ENCODE measurements at regions not wholly inside any gene's neighbourhood (a gene's known extent, or its start where the extent isn't known, plus 50 kb on each side); places are given as distances from the start of the nearest gene placed in this dataset.

DNA sequence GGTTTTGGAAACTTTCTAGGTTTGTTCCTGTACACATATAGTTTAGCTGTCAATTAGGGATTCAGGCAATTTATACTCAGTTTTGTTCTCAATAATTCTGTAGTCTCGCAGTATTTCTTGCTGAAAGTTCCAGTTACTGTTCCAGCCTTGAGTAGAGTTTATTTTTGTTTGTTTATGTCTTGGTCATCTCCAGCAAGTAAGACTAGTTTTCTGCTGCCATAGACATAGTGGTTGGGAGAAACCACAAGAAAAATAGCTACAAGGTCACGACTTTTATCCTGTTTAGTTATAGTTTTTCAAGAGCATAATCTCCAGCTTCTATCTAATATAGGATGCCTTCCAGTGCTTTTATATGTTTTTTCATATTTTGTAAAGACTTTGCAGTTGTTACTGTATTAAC, 99.6 kb upstream of the FOXG1 start:
- Histone ChIP-seq H3K9me3 (ENCODE audit: low read length) (no peaks in the 10 kb centered on the region), H3K36me3 (ENCODE audit: insufficient read depth, low read length) (no peaks in the 10 kb centered on the region), H3F3A (ENCODE audit: insufficient read depth, low read length, poor library complexity, severe bottlenecking) (no peaks in the 10 kb centered on the region), H3K9ac (ENCODE audit: low read length) (no peak overlapping the region), H3K9me2 (ENCODE audit: insufficient read depth, low read length) (no peaks in the 10 kb centered on the region), H3K27me3 (ENCODE audit: insufficient read depth, low read depth, low read length) (no peaks in the 10 kb centered on the region), H4K20me1 (ENCODE audit: insufficient read depth) (no peaks in the 10 kb centered on the region), H3K27ac (ENCODE audit: low read length) (no peak overlapping the region), H2AFZ (ENCODE audit: low read depth, low read length) (no peak overlapping the region), H3K4me3 (ENCODE audit: low read length) (no peak overlapping the region), H3K79me2 (replicated peaks; ENCODE audit: insufficient read depth, low read length) (no peaks in the 10 kb centered on the region), H3K4me2 (ENCODE audit: low read length) (no peak overlapping the region)
- TF ChIP-seq, protein P1, sequence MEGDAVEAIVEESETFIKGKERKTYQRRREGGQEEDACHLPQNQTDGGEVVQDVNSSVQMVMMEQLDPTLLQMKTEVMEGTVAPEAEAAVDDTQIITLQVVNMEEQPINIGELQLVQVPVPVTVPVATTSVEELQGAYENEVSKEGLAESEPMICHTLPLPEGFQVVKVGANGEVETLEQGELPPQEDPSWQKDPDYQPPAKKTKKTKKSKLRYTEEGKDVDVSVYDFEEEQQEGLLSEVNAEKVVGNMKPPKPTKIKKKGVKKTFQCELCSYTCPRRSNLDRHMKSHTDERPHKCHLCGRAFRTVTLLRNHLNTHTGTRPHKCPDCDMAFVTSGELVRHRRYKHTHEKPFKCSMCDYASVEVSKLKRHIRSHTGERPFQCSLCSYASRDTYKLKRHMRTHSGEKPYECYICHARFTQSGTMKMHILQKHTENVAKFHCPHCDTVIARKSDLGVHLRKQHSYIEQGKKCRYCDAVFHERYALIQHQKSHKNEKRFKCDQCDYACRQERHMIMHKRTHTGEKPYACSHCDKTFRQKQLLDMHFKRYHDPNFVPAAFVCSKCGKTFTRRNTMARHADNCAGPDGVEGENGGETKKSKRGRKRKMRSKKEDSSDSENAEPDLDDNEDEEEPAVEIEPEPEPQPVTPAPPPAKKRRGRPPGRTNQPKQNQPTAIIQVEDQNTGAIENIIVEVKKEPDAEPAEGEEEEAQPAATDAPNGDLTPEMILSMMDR (IDR thresholded peaks at IDR 0.05; ENCODE audit: poor library complexity, severe bottlenecking), result no peak
- TF ChIP-seq EP300 (conservative IDR thresholded peaks at IDR 0.05; ENCODE audit: poor library complexity, severe bottlenecking) (no peak), EZH2 (IDR thresholded peaks at IDR 0.05; ENCODE audit: borderline replicate concordance, insufficient read depth, low read length, poor library complexity, severe bottlenecking) (no peak), TAF1 (IDR thresholded peaks at IDR 0.05; ENCODE audit: low read depth) (no peak), RAD21 (conservative IDR thresholded peaks at IDR 0.05) (no peak), MXI1 (conservative IDR thresholded peaks at IDR 0.05; ENCODE audit: poor library complexity, severe bottlenecking) (no peak), SMC3 (conservative IDR thresholded peaks at IDR 0.05; ENCODE audit: poor library complexity) (no peak), POLR2AphosphoS5 (IDR thresholded peaks at IDR 0.05) (no peak)
- TF ChIP-seq, protein P2, sequence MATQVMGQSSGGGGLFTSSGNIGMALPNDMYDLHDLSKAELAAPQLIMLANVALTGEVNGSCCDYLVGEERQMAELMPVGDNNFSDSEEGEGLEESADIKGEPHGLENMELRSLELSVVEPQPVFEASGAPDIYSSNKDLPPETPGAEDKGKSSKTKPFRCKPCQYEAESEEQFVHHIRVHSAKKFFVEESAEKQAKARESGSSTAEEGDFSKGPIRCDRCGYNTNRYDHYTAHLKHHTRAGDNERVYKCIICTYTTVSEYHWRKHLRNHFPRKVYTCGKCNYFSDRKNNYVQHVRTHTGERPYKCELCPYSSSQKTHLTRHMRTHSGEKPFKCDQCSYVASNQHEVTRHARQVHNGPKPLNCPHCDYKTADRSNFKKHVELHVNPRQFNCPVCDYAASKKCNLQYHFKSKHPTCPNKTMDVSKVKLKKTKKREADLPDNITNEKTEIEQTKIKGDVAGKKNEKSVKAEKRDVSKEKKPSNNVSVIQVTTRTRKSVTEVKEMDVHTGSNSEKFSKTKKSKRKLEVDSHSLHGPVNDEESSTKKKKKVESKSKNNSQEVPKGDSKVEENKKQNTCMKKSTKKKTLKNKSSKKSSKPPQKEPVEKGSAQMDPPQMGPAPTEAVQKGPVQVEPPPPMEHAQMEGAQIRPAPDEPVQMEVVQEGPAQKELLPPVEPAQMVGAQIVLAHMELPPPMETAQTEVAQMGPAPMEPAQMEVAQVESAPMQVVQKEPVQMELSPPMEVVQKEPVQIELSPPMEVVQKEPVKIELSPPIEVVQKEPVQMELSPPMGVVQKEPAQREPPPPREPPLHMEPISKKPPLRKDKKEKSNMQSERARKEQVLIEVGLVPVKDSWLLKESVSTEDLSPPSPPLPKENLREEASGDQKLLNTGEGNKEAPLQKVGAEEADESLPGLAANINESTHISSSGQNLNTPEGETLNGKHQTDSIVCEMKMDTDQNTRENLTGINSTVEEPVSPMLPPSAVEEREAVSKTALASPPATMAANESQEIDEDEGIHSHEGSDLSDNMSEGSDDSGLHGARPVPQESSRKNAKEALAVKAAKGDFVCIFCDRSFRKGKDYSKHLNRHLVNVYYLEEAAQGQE (IDR thresholded peaks at IDR 0.05; ENCODE audit: borderline replicate concordance), result no peak

DNA sequence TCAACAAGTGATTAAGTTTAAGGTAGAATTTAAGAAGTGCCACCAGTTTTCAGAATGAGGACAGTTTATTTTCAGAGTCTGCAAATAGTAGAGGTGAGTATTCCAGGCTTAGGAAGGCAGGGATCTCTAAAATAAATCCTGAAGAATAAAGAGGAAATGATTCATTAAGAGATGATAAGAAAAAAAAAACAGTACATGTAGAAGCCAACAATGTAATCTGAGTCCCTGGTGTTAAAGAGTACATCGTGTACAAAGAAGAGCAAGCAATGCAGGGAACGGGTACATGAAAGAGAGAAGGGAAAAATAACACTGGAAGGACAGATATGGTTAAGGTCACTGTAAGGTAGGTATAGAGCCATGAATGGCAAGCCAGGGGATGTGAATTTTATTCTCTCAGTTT, 95.2 kb upstream of the FOXG1 start:
- H3K36me3 ChIP-seq (ENCODE audit: insufficient read depth, low read length), result no peaks in the 10 kb centered on the region
- no peak overlapping the region for H3K9ac ChIP-seq (ENCODE audit: low read length)
- no peaks in the 10 kb centered on the region for H4K20me1 ChIP-seq (ENCODE audit: insufficient read depth)
- H3F3A ChIP-seq (ENCODE audit: insufficient read depth, low read length, poor library complexity, severe bottlenecking), result no peaks in the 10 kb centered on the region
- no peak overlapping the region for H3K27ac ChIP-seq (ENCODE audit: low read length)
- H3K9me2 ChIP-seq (ENCODE audit: insufficient read depth, low read length), result no peaks in the 10 kb centered on the region
- no peaks in the 10 kb centered on the region for H3K27me3 ChIP-seq (ENCODE audit: insufficient read depth, low read depth, low read length)
- no peak overlapping the region for H3K4me3 ChIP-seq (ENCODE audit: low read length)
- no peaks in the 10 kb centered on the region for H3K9me3 ChIP-seq (ENCODE audit: low read length)
- TF ChIP-seq SMC3 (conservative IDR thresholded peaks at IDR 0.05; ENCODE audit: poor library complexity), result no peak
- no peak for TF ChIP-seq RAD21 (conservative IDR thresholded peaks at IDR 0.05)
- TF ChIP-seq POLR2AphosphoS5 (IDR thresholded peaks at IDR 0.05), result no peak
- TF ChIP-seq MXI1 (conservative IDR thresholded peaks at IDR 0.05; ENCODE audit: poor library complexity, severe bottlenecking), result no peak
- H3K79me2 ChIP-seq (replicated peaks; ENCODE audit: insufficient read depth, low read length), result no peaks in the 10 kb centered on the region
- H2AFZ ChIP-seq (ENCODE audit: low read depth, low read length), result no peak overlapping the region
- no peak overlapping the region for H3K4me2 ChIP-seq (ENCODE audit: low read length)

DNA sequence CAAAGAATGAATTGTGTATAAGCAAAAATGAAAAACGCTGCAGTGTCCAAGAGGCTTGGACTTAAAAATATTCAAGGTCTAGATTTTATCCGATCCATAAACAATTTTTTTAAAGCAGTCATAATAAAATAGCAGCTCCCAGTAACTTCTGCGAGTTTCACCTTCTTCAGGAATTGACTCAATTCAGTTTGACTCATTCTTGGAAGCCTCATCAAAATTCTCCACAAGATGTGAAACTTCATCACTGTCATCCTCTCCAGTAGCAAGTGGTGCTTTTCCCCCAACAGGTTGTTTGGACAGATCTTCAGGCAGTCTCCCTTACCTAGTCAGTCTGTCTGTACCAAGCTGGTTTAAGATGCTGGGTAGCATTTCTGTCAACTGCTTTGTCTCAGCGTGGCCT, 93.5 kb upstream of the FOXG1 start:
- H3K4me2 ChIP-seq (ENCODE audit: low read length), result no peak overlapping the region
- no peaks in the 10 kb centered on the region for H3F3A ChIP-seq (ENCODE audit: insufficient read depth, low read length, poor library complexity, severe bottlenecking)
- no peaks in the 10 kb centered on the region for H3K9me3 ChIP-seq (ENCODE audit: low read length)
- H3K36me3 ChIP-seq (ENCODE audit: insufficient read depth, low read length), result no peaks in the 10 kb centered on the region
- no peak overlapping the region for H3K27ac ChIP-seq (ENCODE audit: low read length)
- no peak overlapping the region for H3K4me3 ChIP-seq (ENCODE audit: low read length)
- H3K9me2 ChIP-seq (ENCODE audit: insufficient read depth, low read length), result no peaks in the 10 kb centered on the region
- H3K9ac ChIP-seq (ENCODE audit: low read length), result no peak overlapping the region
- TF ChIP-seq, protein P2 (IDR thresholded peaks at IDR 0.05; ENCODE audit: borderline replicate concordance), result no peak
- TF ChIP-seq EZH2 (IDR thresholded peaks at IDR 0.05; ENCODE audit: borderline replicate concordance, insufficient read depth, low read length, poor library complexity, severe bottlenecking) (no peak), RAD21 (conservative IDR thresholded peaks at IDR 0.05) (no peak), TAF1 (IDR thresholded peaks at IDR 0.05; ENCODE audit: low read depth) (no peak), POLR2AphosphoS5 (IDR thresholded peaks at IDR 0.05) (no peak), MXI1 (conservative IDR thresholded peaks at IDR 0.05; ENCODE audit: poor library complexity, severe bottlenecking) (no peak), SMC3 (conservative IDR thresholded peaks at IDR 0.05; ENCODE audit: poor library complexity) (no peak), EP300 (conservative IDR thresholded peaks at IDR 0.05; ENCODE audit: poor library complexity, severe bottlenecking) (no peak)
- TF ChIP-seq, protein P1 (IDR thresholded peaks at IDR 0.05; ENCODE audit: poor library complexity, severe bottlenecking), result no peak
- no peak overlapping the region for H2AFZ ChIP-seq (ENCODE audit: low read depth, low read length)
- no peaks in the 10 kb centered on the region for H3K27me3 ChIP-seq (ENCODE audit: insufficient read depth, low read depth, low read length)
- no peaks in the 10 kb centered on the region for H3K79me2 ChIP-seq (replicated peaks; ENCODE audit: insufficient read depth, low read length)
- no peaks in the 10 kb centered on the region for H4K20me1 ChIP-seq (ENCODE audit: insufficient read depth)
